Left lung (tissue), 4 donors: ENCODE measurements at regions not wholly inside any gene's neighbourhood (a gene's known extent, or its start where the extent isn't known, plus 50 kb on each side); places are given as distances from the start of the nearest gene placed in this dataset.

Source experiments
- ATAC-seq: fragments of 200-7000 bp; cut with Tn5 transposase; one replicate; pipeline ENCODE4 v1.9.1; 2020; ENCODE audit warnings: moderate library complexity
- DNase-seq, 4 donors: peaks; one replicate each; pipeline ENCODE4 v3.0.0-alpha.2; 2013 to 2020
- H3K27ac ChIP-seq, 2 donors: fragments of 200-600 bp; sonication (generic) in 1 of 2; one replicate each; pipeline versions ENCODE4 v1.5.0 to v1.8.0; 2020 to 2021
- H3K27me3 ChIP-seq, 2 donors: fragments of 200-600 bp; sonication (generic) in 1 of 2; one replicate each; pipeline versions ENCODE4 v1.5.0 to v1.8.0; 2020 to 2021
- H3K36me3 ChIP-seq, 2 donors: fragments of 200-600 bp; sonication (generic) in 1 of 2; one replicate each; pipeline versions ENCODE4 v1.5.0 to v1.8.0; 2020 to 2021
- H3K4me1 ChIP-seq, 2 donors: fragments of 200-600 bp; one replicate each; pipeline ENCODE4 v1.8.0; 2021
- H3K4me3 ChIP-seq, 2 donors: fragments of 200-600 bp; sonication (generic) in 1 of 2; one replicate each; pipeline versions ENCODE4 v1.5.0 to v1.8.0; 2020 to 2021; ENCODE audit warnings: mild to moderate bottlenecking in 1 of 2
- H3K9me3 ChIP-seq, 2 donors: fragments of 200-600 bp; sonication (generic) in 1 of 2; one replicate each; pipeline versions ENCODE4 v1.5.0 to v1.8.0; 2020 to 2021
- CTCF ChIP-seq, 2 donors: fragments of 200-600 bp; sonication (generic) in 1 of 2; IDR thresholded peaks; one replicate each; pipeline versions ENCODE4 v1.5.0 to v1.8.0; 2021; ENCODE audit warnings: antibody characterized with exemption in 2 of 2
- intact Hi-C, 2 donors: fragments of 100-400 bp; cut with DNase I; formaldehyde crosslinking; loops; one replicate each; pipeline versions ENCODE4 v1.11.2 to v1.14.2; 2022
- donor health status: DM: no; HTN: yes; CAD: no.
- donor health status: DM: no; HTN: no; CAD: no.

GRCh38 chr1:25167269-25168192, 64.8 kb downstream of the SYF2 start:
- no peaks in the 10 kb centered on the region for H3K36me3 ChIP-seq
- H3K27ac ChIP-seq = no peak overlapping the region
- intact Hi-C loops = no loop called here
- H3K4me3 ChIP-seq = no peak overlapping the region
- DNase-seq = no peak
- ATAC-seq = no peak
- H3K27me3 ChIP-seq = no peaks in the 10 kb centered on the region
- TF ChIP-seq CTCF (IDR thresholded peaks at IDR 0.05) = no peak
- H3K4me1 ChIP-seq = no peaks in the 10 kb centered on the region
- H3K9me3 ChIP-seq = no peaks in the 10 kb centered on the region

- TF ChIP-seq CTCF (IDR thresholded peaks at IDR 0.05) = no peak
- H3K4me1 ChIP-seq = no peaks in the 10 kb centered on the region
- H3K9me3 ChIP-seq = no peaks in the 10 kb centered on the region
- ATAC-seq (no peak), DNase-seq (no peak)
- intact Hi-C loops = no loop called here
- H3K36me3 ChIP-seq = no peaks in the 10 kb centered on the region
- no peak overlapping the region for H3K4me3 ChIP-seq
- H3K27ac ChIP-seq = no peak overlapping the region
- no peaks in the 10 kb centered on the region for H3K27me3 ChIP-seq
Measured at GRCh38 chr1:25166847-25167246, 65.5 kb downstream of the SYF2 start.

- Histone ChIP-seq H3K4me3 (no peak overlapping the region), H3K27me3 (no peaks in the 10 kb centered on the region), H3K9me3 (peaks cover 0 to 3% of the 10 kb centered on the region in 2 donors), H3K27ac (no peak overlapping the region), H3K36me3 (no peaks in the 10 kb centered on the region), H3K4me1 (no peaks in the 10 kb centered on the region)
- DNase-seq = no peak
- no peak for ATAC-seq
- intact Hi-C loops = no loop called here
- no peak for TF ChIP-seq CTCF (IDR thresholded peaks at IDR 0.05)
Measured at GRCh38 chr1:25163986-25164385, 68.3 kb downstream of the SYF2 start.

- no peak for TF ChIP-seq CTCF (IDR thresholded peaks at IDR 0.05)
- intact Hi-C loops = no loop called here
- no peaks in the 10 kb centered on the region for H3K36me3 ChIP-seq
- H3K27ac ChIP-seq = no peak overlapping the region
- no peaks in the 10 kb centered on the region for H3K4me1 ChIP-seq
- H3K27me3 ChIP-seq = no peaks in the 10 kb centered on the region
- peaks cover 0 to 6% of the 10 kb centered on the region in 2 donors for H3K9me3 ChIP-seq
- no peak overlapping the region for H3K4me3 ChIP-seq
- no peak for DNase-seq
- no peak for ATAC-seq
Measured at GRCh38 chr1:25161981-25162380, 70.3 kb downstream of the SYF2 start.

GRCh38 chr1:25157846-25158245, 74.5 kb downstream of the SYF2 start:
- H3K36me3 ChIP-seq = no peaks in the 10 kb centered on the region
- ATAC-seq (no peak), DNase-seq (no peak)
- no peaks in the 10 kb centered on the region for H3K4me1 ChIP-seq
- H3K9me3 ChIP-seq = peaks cover 0 to 6% of the 10 kb centered on the region in 2 donors
- H3K27me3 ChIP-seq = no peaks in the 10 kb centered on the region
- H3K4me3 ChIP-seq = no peak overlapping the region
- TF ChIP-seq CTCF (IDR thresholded peaks at IDR 0.05) = no peak
- no peak overlapping the region for H3K27ac ChIP-seq
- intact Hi-C loops = no loop called here
